Endothelial cell (in vitro differentiated cells): ENCODE measurements at regions not wholly inside any gene's neighbourhood (a gene's known extent, or its start where the extent isn't known, plus 50 kb on each side); places are given as distances from the start of the nearest gene placed in this dataset.

Experiments used
- DNase-seq: peaks from one replicate; pipeline ENCODE4 v3.0.0; 2021; ENCODE audit warnings: low spot score
- H3K27ac Mint-ChIP-seq: one replicate; pipeline ENCODE4 v1.8.0; 2021; ENCODE audit warnings: mixed read lengths, inconsistent platforms; ENCODE audit not compliant: unreplicated experiment
- H3K27me3 Mint-ChIP-seq: one replicate; pipeline ENCODE4 v1.8.0; 2021; ENCODE audit warnings: mild to moderate bottlenecking, moderate library complexity, mixed read lengths, inconsistent platforms; ENCODE audit not compliant: unreplicated experiment
- H3K36me3 Mint-ChIP-seq: one replicate; pipeline ENCODE4 v1.8.0; 2021; ENCODE audit warnings: mild to moderate bottlenecking, low read depth, mixed read lengths, inconsistent platforms; ENCODE audit not compliant: unreplicated experiment
- H3K4me1 Mint-ChIP-seq: one replicate; pipeline ENCODE4 v1.8.0; 2021; ENCODE audit warnings: mild to moderate bottlenecking, mixed read lengths, inconsistent platforms; ENCODE audit not compliant: unreplicated experiment
- H3K4me3 Mint-ChIP-seq: one replicate; pipeline ENCODE4 v1.8.0; 2021; ENCODE audit warnings: mild to moderate bottlenecking, mixed read lengths, inconsistent platforms; ENCODE audit not compliant: unreplicated experiment
- H3K9me3 Mint-ChIP-seq: one replicate; pipeline ENCODE4 v1.8.0; 2021; ENCODE audit warnings: mixed read lengths, inconsistent platforms; ENCODE audit not compliant: unreplicated experiment
- TF ChIP-seq, protein P1 (sequence below): fragments of 200-600 bp; sonication (generic); IDR thresholded peaks from one replicate; pipeline ENCODE4 v1.5.0; 2021; ENCODE audit warnings: antibody characterized with exemption; ENCODE audit not compliant: unreplicated experiment

GRCh38 chrX:128780934-128781333, 728.7 kb upstream of the ACTRT1 start:
- Mint-ChIP-seq H3K9me3 (no peaks in the 10 kb centered on the region), H3K36me3 (no peaks in the 10 kb centered on the region), H3K4me3 (no peak overlapping the region), H3K4me1 (no peaks in the 10 kb centered on the region), H3K27ac (no peak overlapping the region), H3K27me3 (peaks cover 2% of the 10 kb centered on the region)
- no peak for DNase-seq
- TF ChIP-seq, protein P1, sequence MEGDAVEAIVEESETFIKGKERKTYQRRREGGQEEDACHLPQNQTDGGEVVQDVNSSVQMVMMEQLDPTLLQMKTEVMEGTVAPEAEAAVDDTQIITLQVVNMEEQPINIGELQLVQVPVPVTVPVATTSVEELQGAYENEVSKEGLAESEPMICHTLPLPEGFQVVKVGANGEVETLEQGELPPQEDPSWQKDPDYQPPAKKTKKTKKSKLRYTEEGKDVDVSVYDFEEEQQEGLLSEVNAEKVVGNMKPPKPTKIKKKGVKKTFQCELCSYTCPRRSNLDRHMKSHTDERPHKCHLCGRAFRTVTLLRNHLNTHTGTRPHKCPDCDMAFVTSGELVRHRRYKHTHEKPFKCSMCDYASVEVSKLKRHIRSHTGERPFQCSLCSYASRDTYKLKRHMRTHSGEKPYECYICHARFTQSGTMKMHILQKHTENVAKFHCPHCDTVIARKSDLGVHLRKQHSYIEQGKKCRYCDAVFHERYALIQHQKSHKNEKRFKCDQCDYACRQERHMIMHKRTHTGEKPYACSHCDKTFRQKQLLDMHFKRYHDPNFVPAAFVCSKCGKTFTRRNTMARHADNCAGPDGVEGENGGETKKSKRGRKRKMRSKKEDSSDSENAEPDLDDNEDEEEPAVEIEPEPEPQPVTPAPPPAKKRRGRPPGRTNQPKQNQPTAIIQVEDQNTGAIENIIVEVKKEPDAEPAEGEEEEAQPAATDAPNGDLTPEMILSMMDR, result no peak

- TF ChIP-seq, protein P1, result no peak
- Mint-ChIP-seq H3K4me3 (no peak overlapping the region), H3K36me3 (no peaks in the 10 kb centered on the region), H3K4me1 (no peaks in the 10 kb centered on the region), H3K27ac (no peak overlapping the region), H3K27me3 (no peaks in the 10 kb centered on the region), H3K9me3 (no peaks in the 10 kb centered on the region)
- DNase-seq, result no peak
Observed at GRCh38 chrX:128769495-128769894, 717.3 kb upstream of the ACTRT1 start.

- Mint-ChIP-seq H3K9me3 (no peaks in the 10 kb centered on the region), H3K27me3 (no peaks in the 10 kb centered on the region), H3K4me1 (no peaks in the 10 kb centered on the region), H3K27ac (no peak overlapping the region), H3K36me3 (no peaks in the 10 kb centered on the region), H3K4me3 (no peak overlapping the region)
- no peak for DNase-seq
- TF ChIP-seq, protein P1, result no peak
Observed at GRCh38 chrX:128759745-128760144, 707.5 kb upstream of the ACTRT1 start.

DNA sequence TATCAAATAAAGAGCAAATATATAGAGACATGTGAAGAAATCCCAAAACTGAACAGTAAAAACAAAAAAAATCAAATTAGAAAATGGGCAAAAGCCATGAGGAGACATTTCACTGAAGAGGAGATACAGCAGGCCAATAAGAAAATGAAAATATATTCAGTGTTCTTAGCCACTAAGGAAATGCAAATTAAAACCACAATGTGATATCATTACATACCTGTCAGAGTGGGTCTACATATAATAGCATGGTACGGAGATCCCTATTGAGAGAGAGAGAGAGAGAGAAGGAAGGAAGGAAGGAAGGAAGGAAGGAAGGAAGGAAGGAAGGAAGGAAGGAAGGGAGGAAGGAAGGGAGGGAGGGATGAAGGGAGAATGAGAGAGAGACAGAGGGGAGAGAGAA, 707.0 kb upstream of the ACTRT1 start:
- Mint-ChIP-seq H3K4me1 (no peaks in the 10 kb centered on the region), H3K36me3 (no peaks in the 10 kb centered on the region), H3K4me3 (no peak overlapping the region), H3K27ac (no peak overlapping the region), H3K27me3 (no peaks in the 10 kb centered on the region), H3K9me3 (no peaks in the 10 kb centered on the region)
- no peak for DNase-seq
- TF ChIP-seq, protein P1, result no peak

DNA sequence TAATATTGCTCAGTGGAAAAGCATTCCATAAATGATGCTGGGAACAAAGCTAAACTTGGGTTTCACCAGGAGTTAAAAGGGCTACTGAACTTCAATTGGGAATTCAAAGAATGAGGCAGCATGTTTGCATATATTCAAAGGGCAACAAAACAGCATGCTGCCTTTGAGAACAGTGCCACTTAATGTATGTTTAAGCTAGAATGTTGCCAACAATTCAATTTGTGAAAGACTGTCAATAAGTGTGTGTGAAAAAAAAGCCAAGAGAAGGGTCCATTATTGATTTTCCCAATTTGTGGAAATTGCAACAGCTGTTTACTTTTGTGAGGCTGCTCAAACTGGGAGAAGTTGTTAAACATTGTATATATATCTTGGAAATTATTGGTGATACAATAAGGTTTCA, 701.9 kb upstream of the ACTRT1 start:
- H3K27ac Mint-ChIP-seq, result no peak overlapping the region
- no peak for DNase-seq

More for the DNA sequence above, 701.9 kb upstream of the ACTRT1 start:
- Mint-ChIP-seq H3K9me3 (no peaks in the 10 kb centered on the region), H3K4me1 (no peaks in the 10 kb centered on the region), H3K4me3 (no peak overlapping the region), H3K36me3 (no peaks in the 10 kb centered on the region), H3K27me3 (no peaks in the 10 kb centered on the region)
- TF ChIP-seq, protein P1, result no peak
